ENCODE measurements at regions not wholly inside any gene's neighbourhood (a gene's known extent, or its start where the extent isn't known, plus 50 kb on each side); places are given as distances from the start of the nearest gene placed in this dataset.

DNA sequence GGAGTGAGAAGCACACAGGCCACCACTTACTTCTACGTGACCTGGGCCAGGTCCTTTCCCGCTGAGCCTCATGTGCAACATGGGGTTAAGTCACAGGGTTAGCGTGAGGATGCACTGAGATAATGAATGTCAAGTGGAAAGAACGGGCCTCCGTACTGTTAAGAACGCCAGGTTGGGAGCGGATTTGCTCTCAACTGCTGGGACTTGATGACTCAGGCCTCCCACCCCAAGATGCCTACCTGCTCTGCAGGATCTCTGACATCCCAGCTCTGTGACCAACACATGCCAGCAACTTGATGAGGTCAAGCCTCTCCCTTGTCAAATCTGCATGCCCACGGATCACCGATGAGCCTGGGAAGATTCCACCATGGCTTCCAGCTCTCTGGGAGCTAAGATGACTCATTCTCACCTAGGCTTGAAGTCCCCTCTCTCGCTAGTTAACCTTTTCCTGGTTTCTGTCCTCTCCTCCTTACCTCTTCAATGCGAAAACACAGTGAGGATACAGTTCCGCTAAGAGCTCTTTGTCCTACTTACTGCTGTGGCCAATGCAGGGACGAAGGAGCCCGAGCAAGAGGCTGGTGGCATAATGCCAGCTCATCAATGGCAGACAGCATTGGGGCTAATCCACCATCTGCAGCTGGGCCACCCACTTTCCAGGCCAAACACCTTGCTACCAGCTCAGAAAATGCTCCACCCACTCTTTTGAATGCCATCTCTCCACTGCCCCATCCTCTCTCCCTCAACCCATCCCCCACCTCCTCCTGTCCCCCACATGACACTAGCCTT is 67.6 kb downstream of the PJA1 start:
- TF ChIP-seq POLR2A (IDR thresholded peaks at IDR 0.05), result no peak
- TF ChIP-seq, protein P1, sequence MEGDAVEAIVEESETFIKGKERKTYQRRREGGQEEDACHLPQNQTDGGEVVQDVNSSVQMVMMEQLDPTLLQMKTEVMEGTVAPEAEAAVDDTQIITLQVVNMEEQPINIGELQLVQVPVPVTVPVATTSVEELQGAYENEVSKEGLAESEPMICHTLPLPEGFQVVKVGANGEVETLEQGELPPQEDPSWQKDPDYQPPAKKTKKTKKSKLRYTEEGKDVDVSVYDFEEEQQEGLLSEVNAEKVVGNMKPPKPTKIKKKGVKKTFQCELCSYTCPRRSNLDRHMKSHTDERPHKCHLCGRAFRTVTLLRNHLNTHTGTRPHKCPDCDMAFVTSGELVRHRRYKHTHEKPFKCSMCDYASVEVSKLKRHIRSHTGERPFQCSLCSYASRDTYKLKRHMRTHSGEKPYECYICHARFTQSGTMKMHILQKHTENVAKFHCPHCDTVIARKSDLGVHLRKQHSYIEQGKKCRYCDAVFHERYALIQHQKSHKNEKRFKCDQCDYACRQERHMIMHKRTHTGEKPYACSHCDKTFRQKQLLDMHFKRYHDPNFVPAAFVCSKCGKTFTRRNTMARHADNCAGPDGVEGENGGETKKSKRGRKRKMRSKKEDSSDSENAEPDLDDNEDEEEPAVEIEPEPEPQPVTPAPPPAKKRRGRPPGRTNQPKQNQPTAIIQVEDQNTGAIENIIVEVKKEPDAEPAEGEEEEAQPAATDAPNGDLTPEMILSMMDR (IDR thresholded peaks at IDR 0.05), result no peak

All from testis (tissue), 2 donors.